Ovary (tissue), 7 donors: ENCODE measurements at regions not wholly inside any gene's neighbourhood (a gene's known extent, or its start where the extent isn't known, plus 50 kb on each side); places are given as distances from the start of the nearest gene placed in this dataset.

ENCODE experiments used
- DNase-seq, 5 donors: peaks; one replicate each; pipeline ENCODE4 v3.0.0-alpha.2; 2019 to 2020
- H3K27ac ChIP-seq, 2 donors: fragments of 200-600 bp; one replicate each; pipeline versions ENCODE4 v1.5.1 to v1.8.0; 2019 to 2022
- H3K27me3 ChIP-seq: fragments of 200-600 bp; one replicate; pipeline ENCODE4 v1.8.0; 2022
- H3K36me3 ChIP-seq: fragments of 200-600 bp; sonication (generic); one replicate; pipeline ENCODE4 v1.5.1; 2019
- H3K4me1 ChIP-seq: one replicate; pipeline ENCODE4 v1.8.1; 2013; ENCODE audit warnings: mild to moderate bottlenecking, moderate library complexity; ENCODE audit not compliant: insufficient read depth
- H3K4me3 ChIP-seq: fragments of 200-600 bp; sonication (generic); one replicate; pipeline ENCODE4 v1.5.1; 2017
- H3K9me3 ChIP-seq, 2 donors: fragments of 200-600 bp in 1 of 2; sonication (generic) in 1 of 2; one replicate each; pipeline versions ENCODE4 v1.5.1 to v1.8.1; 2013 to 2019; ENCODE audit warnings: mild to moderate bottlenecking in 1 of 2, moderate library complexity in 1 of 2
- CTCF ChIP-seq, 3 donors: fragments of 450-650 bp in 2 of 3; fragments of 200-600 bp in 1 of 3; IDR thresholded peaks; one replicate each; pipeline versions ENCODE4 v1.5.1 to v1.8.0; 2016 to 2022; ENCODE audit warnings: antibody characterized with exemption in 3 of 3, mild to moderate bottlenecking in 1 of 3
- EP300 ChIP-seq: sonication (generic); formaldehyde crosslinking; IDR thresholded peaks from one replicate; pipeline ENCODE4 v1.6.1; 2017; ENCODE audit warnings: antibody characterized with exemption
- POLR2A ChIP-seq: fragments of 450-650 bp; IDR thresholded peaks from one replicate; pipeline ENCODE4 v1.6.1; 2017; ENCODE audit warnings: antibody characterized with exemption, mild to moderate bottlenecking, moderate library complexity
- WGBS, 3 donors: extraction: QIAGEN DNeasy Blood & Tissue Kit in 1 of 3; methylation state at CpG; one replicate each; pipeline versions ENCODE4 v1.1.5 to v1.1.7; 2013 to 2017; 5-methylcytosine and 5-hydroxymethylcytosine counted together
- intact Hi-C, 4 donors: fragments of 100-400 bp; cut with DNase I; formaldehyde crosslinking; loops; one replicate each; pipeline versions ENCODE4 v1.11.0 to v1.15.1; 2022 to 2023
- donor health status: DM: no; HTN: no; CAD: no; lungs with moderate emphysema.
- donor health status: DM: no; HTN: no; CAD: no.
- donor health status: Bipolar disorder and iron deficiency.
- donor health status: DM: no; HTN: no; CAD: no.
- donor health status: DM: yes; HTN: yes; CAD: no.

- Histone ChIP-seq H3K9me3 (no peaks in the 10 kb centered on the region), H3K4me3 (no peak overlapping the region), H3K27ac (no peak overlapping the region), H3K27me3 (no peaks in the 10 kb centered on the region), H3K36me3 (no peaks in the 10 kb centered on the region), H3K4me1 (no peaks in the 10 kb centered on the region)
- intact Hi-C loops, result no loop called here
- TF ChIP-seq CTCF (IDR thresholded peaks at IDR 0.05), result no peak
- no peak for TF ChIP-seq EP300
- TF ChIP-seq POLR2A, result no peak
- no peak for DNase-seq
- 82 to 97% (median 94%) methylated on average over 2 of the region's 2 CpGs for WGBS, 3 donors
These were observed 161.2 kb upstream of the ABI3BP start for GRCh38 chr3:101154401-101154800.

GRCh38 chr3:101151286-101151913, 158.2 kb upstream of the ABI3BP start:
- Histone ChIP-seq H3K4me1 (no peaks in the 10 kb centered on the region), H3K4me3 (no peak overlapping the region), H3K9me3 (no peaks in the 10 kb centered on the region), H3K36me3 (no peaks in the 10 kb centered on the region), H3K27ac (no peak overlapping the region), H3K27me3 (no peaks in the 10 kb centered on the region)
- TF ChIP-seq POLR2A, result no peak
- TF ChIP-seq EP300, result no peak
- TF ChIP-seq CTCF (IDR thresholded peaks at IDR 0.05), result no peak
- no peak for DNase-seq
- intact Hi-C loops, result no loop called here
- 82 to 90% (median 87%) methylated on average over 3 of the region's 3 CpGs for WGBS, 3 donors

GRCh38 chr3:101150504-101150903, 157.3 kb upstream of the ABI3BP start:
- TF ChIP-seq CTCF (IDR thresholded peaks at IDR 0.05), result no peak
- TF ChIP-seq EP300, result no peak
- no peak for TF ChIP-seq POLR2A
- intact Hi-C loops, result no loop called here
- H3K36me3 ChIP-seq, result no peaks in the 10 kb centered on the region

GRCh38 chr3:101149707-101150106, 156.5 kb upstream of the ABI3BP start:
- no peaks in the 10 kb centered on the region for H3K36me3 ChIP-seq

More at GRCh38 chr3:101150504-101150903, 157.3 kb upstream of the ABI3BP start:
- 82 to 89% (median 87%) methylated on average over 2 of the region's 2 CpGs for WGBS, 3 donors
- Histone ChIP-seq H3K4me1 (no peaks in the 10 kb centered on the region), H3K9me3 (no peaks in the 10 kb centered on the region), H3K27me3 (no peaks in the 10 kb centered on the region), H3K4me3 (no peak overlapping the region), H3K27ac (no peak overlapping the region)
- no peak for DNase-seq

More at GRCh38 chr3:101149707-101150106, 156.5 kb upstream of the ABI3BP start:
- H3K27me3 ChIP-seq, result no peaks in the 10 kb centered on the region
- no peak overlapping the region for H3K27ac ChIP-seq
- no peaks in the 10 kb centered on the region for H3K9me3 ChIP-seq
- intact Hi-C loops, result no loop called here
- no peak overlapping the region for H3K4me3 ChIP-seq
- no peak for DNase-seq
- TF ChIP-seq POLR2A, result no peak
- TF ChIP-seq EP300, result no peak
- no peak for TF ChIP-seq CTCF (IDR thresholded peaks at IDR 0.05)
- WGBS, 3 donors, result 70 to 83% (median 70%) methylated on average over 2 of the region's 2 CpGs
- H3K4me1 ChIP-seq, result no peaks in the 10 kb centered on the region
